NCI-H82 treated with DMSO at 0.1 percent for 48 hours (cell line): ENCODE measurements at regions not wholly inside any gene's neighbourhood (a gene's known extent, or its start where the extent isn't known, plus 50 kb on each side); places are given as distances from the start of the nearest gene placed in this dataset.

Experiments
- DNase-seq: peaks from one replicate; lab custom pipeline; 2025; ENCODE audit not compliant: unreplicated experiment; lab: John Stamatoyannopoulos, UW

DNA sequence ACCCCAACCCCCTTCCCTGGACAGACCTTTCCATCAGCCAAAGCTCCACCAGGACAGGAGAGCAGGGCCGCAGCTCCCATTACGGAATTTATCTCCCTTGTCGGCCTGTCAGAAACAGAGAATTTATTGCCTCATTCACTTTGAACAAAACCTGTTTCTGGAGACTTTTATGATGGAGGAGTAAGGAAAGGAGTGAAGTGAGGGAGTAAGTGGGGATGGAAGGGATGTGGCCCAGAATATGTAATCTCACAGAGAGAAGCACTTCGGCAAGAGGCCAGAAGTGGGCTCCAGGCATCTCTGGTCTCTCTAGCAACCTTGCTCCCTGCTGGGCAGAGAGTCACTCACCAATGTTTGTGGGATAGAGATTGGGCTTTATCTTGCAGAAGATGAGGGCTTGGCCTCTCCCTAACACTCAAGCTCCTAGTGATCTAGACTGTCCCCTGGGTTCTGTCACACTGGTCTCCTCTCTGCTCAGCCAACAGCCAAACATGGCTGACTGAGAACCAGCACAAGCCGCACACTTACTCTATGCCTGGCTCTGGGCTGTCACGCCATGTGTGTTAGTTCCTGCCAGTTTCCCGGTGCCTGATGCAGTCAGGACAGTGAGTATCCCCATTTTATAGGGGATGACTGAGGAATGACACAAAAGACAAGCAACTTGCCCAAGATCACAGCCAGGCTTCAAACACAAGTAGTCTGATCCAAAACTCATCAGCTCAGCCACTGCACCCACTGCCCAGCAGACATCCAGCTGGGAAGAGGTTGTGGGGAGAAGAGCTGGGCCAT is 149.4 kb upstream of the ZMIZ1 start:
- no peak for DNase-seq

GRCh38 chr10:78920011-78920410 is 148.8 kb upstream of the ZMIZ1 start:
- DNase-seq = no peak

DNA sequence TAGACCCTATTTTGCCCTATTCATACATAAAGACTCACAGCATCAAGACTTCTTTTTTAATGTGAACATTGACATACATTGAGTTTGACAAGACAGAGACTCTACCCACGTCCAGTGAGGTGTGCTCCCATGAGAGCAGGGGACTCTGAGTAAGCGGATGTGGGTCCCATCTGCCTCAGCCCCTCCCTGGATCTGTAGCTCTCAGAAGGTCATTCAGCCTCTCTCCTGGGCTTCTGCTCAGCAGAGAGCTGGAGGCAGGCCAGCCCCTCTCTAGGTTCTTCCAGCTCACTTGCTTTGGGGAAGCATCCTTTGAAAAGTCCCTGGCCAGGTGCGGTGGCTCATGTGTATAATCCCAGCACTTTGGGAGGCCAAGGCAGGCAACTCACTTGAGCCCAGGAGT is 146.9 kb upstream of the ZMIZ1 start:
- no peak for DNase-seq

DNA sequence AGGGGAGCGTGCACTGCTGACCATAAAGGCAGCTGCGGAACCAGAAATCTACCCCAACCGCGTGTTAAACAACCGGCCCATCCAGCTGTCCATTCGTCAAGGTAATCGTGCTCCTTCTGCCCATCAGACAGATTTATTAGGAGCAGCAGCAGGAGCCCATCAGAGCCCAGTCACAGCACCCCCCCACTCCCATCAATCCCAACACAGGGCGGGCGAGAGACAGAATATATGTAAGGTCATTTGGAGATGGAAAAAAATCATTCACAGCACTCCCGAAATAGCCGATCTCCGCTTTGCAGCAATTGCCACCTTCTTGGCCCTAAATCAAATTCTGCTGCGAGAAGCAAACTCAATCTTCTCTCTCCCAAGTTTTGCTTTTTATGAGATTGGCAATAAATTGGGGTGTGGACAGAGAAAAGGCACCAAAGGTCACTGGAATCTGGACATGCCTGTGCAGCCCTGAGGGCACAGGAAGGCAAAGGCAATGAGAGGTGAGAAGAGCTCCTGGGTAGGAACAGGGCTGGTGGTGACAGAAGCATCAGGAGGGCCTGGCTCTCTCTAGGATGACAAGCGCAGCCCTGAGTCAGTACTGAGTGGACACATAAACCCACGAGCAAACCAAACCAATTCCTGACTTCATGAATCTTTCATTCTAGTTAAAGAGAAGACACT is 145.0 kb upstream of the ZMIZ1 start:
- DNase-seq = no peak

DNA sequence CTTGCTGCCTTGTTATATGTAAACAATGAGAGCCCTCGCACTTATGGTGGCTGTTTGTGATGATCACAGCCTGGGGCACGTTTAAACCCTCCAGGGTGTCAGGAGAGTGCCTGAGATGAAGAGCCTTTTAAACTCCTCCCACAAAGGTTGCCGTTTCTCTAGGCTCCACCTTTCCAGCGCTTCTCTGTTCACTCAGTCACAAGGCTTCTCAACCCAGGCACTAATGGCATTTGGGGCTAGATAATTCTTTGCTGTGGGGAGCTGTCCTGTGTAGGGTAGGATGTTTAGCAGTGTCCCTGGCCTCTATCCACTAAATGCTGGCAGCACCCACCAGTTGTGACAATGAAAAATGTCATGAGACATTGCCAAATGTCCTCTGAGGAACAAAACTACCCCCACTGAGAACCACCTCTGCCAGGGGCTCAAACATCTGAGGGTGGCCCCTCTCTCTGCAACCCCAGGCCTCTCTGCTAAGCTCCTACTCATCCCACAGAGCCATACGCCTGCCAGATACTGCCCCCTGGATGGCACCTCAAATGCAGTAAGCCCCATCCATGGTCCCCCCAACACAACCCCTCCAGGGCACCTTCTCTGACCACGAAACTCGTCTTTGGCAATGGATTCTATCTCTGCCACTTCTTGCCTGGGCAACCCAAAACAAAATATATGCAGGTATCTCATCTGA is 144.3 kb upstream of the ZMIZ1 start:
- no peak for DNase-seq

GRCh38 chr10:78925275-78925674 is 143.5 kb upstream of the ZMIZ1 start:
- DNase-seq = no peak

DNA sequence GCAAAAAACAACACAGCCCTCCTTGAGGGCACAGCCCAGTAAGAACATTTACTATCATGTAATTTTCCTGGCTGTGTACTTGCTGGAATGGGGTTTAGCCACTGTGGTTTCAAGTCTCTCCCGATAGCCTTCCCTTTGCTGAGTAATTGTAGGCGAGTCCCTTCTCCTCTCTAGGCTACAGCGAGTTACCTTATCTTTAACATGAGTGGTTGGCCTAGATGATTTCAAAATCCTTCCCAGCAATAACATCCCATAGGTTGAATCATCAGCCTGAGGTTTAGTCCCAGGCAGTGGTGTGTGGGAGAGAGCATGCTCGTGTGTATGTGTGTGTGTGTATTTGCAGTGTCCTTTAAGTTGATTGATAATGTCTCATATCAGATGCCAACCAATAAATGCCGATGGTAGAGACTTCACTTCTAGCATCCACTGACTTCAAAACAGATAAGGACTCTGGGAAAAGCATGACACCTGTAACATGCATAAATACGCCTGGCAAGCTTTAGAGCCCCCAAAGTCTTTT is 142.9 kb upstream of the ZMIZ1 start:
- no peak for DNase-seq

- no peak for DNase-seq
Measured at GRCh38 chr10:78927257-78927995, 141.3 kb upstream of the ZMIZ1 start.

- no peak for DNase-seq
Measured at GRCh38 chr10:78928330-78928729, 140.4 kb upstream of the ZMIZ1 start.

DNA sequence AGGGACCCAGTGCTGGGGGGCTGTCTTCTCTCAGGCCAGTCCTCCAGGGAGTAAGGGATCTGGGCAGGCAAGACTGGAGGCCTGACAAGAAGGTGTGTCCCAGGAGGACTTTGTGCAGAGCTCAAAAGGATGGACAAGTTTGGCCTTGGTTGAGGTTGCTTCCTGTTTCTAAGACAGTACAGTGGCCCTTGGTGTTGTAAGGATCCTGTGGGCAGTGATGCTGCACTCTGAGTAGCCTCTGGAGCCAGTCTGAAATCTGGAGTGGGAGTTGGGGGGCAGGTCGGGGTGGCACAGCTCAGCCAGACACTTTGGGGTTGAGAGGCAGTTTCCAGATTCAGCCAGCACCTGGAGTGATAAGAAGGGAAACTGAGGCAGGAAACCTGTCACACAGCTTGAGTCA is 139.2 kb upstream of the ZMIZ1 start:
- DNase-seq = no peak

GRCh38 chr10:78931321-78932053 is 137.3 kb upstream of the ZMIZ1 start:
- no peak for DNase-seq

DNA sequence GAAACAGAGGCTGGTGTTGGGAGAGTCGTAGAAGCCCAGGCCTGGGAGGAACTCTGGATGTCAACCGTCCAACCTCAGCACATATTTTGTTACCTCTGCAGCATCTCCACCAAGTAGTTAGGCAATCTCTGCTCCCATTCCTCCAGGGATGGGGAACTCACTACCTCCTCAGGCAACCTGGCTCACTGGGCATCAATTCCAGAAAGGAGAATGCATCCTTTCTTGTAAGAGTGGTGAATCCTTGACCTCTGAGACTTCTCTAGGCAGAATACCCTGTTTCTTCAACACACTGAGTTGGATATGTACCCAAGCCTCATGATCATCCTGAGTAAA is 136.7 kb upstream of the ZMIZ1 start:
- DNase-seq = no peak

DNA sequence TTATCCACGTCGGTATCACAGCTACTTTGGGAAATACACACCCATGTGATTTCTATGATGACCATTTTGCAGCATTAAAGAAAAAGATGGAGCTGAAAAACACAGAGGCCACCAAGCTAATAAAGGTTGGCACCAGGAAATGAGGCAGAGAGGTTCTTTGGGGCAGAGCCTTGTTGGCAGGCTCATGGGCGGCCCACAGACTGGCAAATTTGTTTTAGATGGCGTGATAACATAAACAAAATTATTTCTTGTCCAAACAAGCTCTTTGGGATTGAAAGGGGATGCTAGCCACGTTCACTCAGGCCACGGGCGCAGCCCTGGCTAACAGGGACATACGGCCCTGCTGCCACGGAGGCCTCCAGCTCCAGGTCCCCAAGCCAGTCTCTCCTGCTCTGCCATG is 135.9 kb upstream of the ZMIZ1 start:
- DNase-seq = no peak

- no peak for DNase-seq
Measured at GRCh38 chr10:78933828-78934531, 134.8 kb upstream of the ZMIZ1 start.

GRCh38 chr10:78934532-78934898 is 134.3 kb upstream of the ZMIZ1 start:
- DNase-seq = no peak

GRCh38 chr10:78934994-78935602 is 133.7 kb upstream of the ZMIZ1 start:
- DNase-seq = no peak

- DNase-seq = no peak
Measured at GRCh38 chr10:78935697-78936407, 132.9 kb upstream of the ZMIZ1 start.

DNA sequence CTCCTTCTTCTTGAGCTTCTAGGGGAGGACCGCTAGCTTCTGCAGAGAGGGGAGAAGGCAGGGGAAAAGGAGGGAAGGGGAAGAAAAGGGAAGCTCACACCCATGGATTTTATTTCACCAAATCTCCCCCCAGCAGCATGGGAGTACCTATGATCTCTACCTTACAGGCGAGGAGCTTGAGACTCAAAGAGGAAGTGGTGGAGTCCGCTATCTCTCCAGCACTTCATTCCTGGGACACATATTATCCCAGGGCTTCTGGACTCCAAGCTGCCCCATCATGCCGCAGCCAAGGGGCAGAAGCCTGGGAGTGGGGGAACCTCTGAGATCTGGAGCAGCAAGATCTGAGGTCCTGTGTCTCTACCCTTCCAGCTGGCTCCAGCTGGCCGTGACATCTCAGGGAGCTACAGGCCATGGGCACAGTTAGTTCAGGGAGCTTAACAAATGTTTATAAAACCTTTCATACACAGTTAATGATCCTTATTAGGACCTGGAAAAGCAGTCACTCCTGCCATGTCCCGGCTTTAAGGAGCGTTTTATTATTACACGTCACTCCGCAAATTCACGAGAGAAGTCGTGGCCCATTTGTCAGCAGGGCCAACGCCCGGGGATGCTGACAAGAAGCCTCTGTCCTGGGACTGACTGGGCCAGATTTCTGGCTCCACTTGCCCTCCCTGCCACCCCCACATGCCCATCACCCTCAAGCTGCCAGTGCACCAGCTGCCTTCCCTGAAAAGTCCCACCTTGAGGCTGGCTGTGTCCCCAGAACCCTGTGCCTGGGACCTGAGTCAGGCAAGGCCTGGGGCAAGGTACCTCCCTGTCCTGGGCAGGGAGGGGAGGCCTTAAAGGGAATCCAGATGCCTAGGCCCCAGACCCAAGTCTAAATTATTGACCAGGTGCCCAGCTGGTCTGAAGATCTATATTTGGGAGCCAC is 132.1 kb upstream of the ZMIZ1 start:
- DNase-seq = no peak
